Mesenchymal stem cell (in vitro differentiated cells and primary cell): ENCODE measurements at regions not wholly inside any gene's neighbourhood (a gene's known extent, or its start where the extent isn't known, plus 50 kb on each side); places are given as distances from the start of the nearest gene placed in this dataset.

Experiments
- DNase-seq: peaks from one replicate; pipeline ENCODE4 v3.0.0-alpha.2; 2013
- H2AFZ ChIP-seq: one replicate; pipeline ENCODE4 v1.6.1; 2013; ENCODE audit warnings: low read depth, mild to moderate bottlenecking, control low read depth, inconsistent platforms, low read length, moderate library complexity
- H2AK5ac ChIP-seq: 2 replicates; pipeline ENCODE4 v1.6.1; 2013; ENCODE audit warnings: low read length, moderate library complexity, mild to moderate bottlenecking, inconsistent platforms; ENCODE audit not compliant: severe bottlenecking
- H2BK120ac ChIP-seq: one replicate; pipeline ENCODE4 v1.6.1; 2013; ENCODE audit warnings: low read depth, mild to moderate bottlenecking, inconsistent platforms, low read length, moderate library complexity
- H2BK12ac ChIP-seq, 2 experiments: one replicate each; pipeline ENCODE4 v1.6.1; 2013; ENCODE audit warnings: inconsistent platforms in 2 of 2, low read length in 2 of 2, mild to moderate bottlenecking in 2 of 2, moderate library complexity in 2 of 2, control low read depth in 1 of 2
- H2BK15ac ChIP-seq: one replicate; pipeline ENCODE4 v1.6.1; 2013; ENCODE audit warnings: mild to moderate bottlenecking, low read depth, inconsistent platforms; ENCODE audit not compliant: poor library complexity, severe bottlenecking
- H2BK5ac ChIP-seq: 2 replicates; pipeline ENCODE4 v1.6.1; 2013; ENCODE audit warnings: low read depth, mild to moderate bottlenecking, low read length, control low read depth, inconsistent platforms; ENCODE audit not compliant: poor library complexity, severe bottlenecking
- H3K14ac ChIP-seq, 2 experiments: one replicate each; pipeline ENCODE4 v1.6.1; 2013; ENCODE audit warnings: inconsistent platforms in 2 of 2, low read length in 2 of 2, control low read depth in 1 of 2, mild to moderate bottlenecking in 1 of 2, moderate library complexity in 1 of 2
- H3K18ac ChIP-seq, 2 experiments: one replicate each; pipeline ENCODE4 v1.6.1; 2013; ENCODE audit warnings: inconsistent platforms in 2 of 2, low read length in 2 of 2, control low read depth in 1 of 2, low read depth in 1 of 2, mild to moderate bottlenecking in 1 of 2
- H3K23ac ChIP-seq, 2 experiments: one replicate each; pipeline ENCODE4 v1.6.1; 2013; ENCODE audit warnings: inconsistent platforms in 2 of 2, low read length in 2 of 2, mild to moderate bottlenecking in 2 of 2, moderate library complexity in 2 of 2, control low read depth in 1 of 2
- H3K27ac ChIP-seq: 2 replicates; pipeline ENCODE4 v1.5.1; 2013; ENCODE audit warnings: mild to moderate bottlenecking, moderate library complexity, low read length, control low read depth, inconsistent platforms; ENCODE audit not compliant: poor library complexity, severe bottlenecking
- H3K27me3 ChIP-seq, 2 experiments: 2 replicates each; pipeline versions ENCODE4 v1.6.1 to v1.7.0; 2013; ENCODE audit warnings: low read length in 2 of 2, mild to moderate bottlenecking in 2 of 2, moderate library complexity in 2 of 2, control low read depth in 1 of 2, inconsistent platforms in 1 of 2; ENCODE audit not compliant: control insufficient read depth in 1 of 2, insufficient read depth in 1 of 2
- H3K36me3 ChIP-seq, 2 experiments: 2 replicates each; pipeline versions ENCODE4 v1.6.1 to v1.7.0; 2013; ENCODE audit warnings: low read length in 2 of 2, control low read depth in 1 of 2, inconsistent platforms in 1 of 2, low read depth in 1 of 2, mild to moderate bottlenecking in 1 of 2; ENCODE audit not compliant: insufficient read depth in 2 of 2, control insufficient read depth in 1 of 2
- H3K4ac ChIP-seq, 2 experiments: one replicate each; pipeline ENCODE4 v1.6.1; 2013; ENCODE audit warnings: inconsistent platforms in 2 of 2, low read length in 2 of 2, mild to moderate bottlenecking in 2 of 2, moderate library complexity in 2 of 2, control low read depth in 1 of 2, low read depth in 1 of 2
- H3K4me1 ChIP-seq: 2 replicates; pipeline ENCODE4 v1.6.1; 2013; ENCODE audit warnings: low read depth, low read length, control low read depth; ENCODE audit not compliant: control insufficient read depth, insufficient read depth
- H3K4me2 ChIP-seq: 2 replicates; pipeline ENCODE4 v1.6.1; 2013; ENCODE audit warnings: low read length, mild to moderate bottlenecking, inconsistent platforms; ENCODE audit not compliant: poor library complexity, severe bottlenecking
- H3K4me3 ChIP-seq, 2 experiments: 2 replicates each; pipeline versions ENCODE4 v1.5.1 to v1.7.0; 2013; ENCODE audit warnings: low read length in 2 of 2, mild to moderate bottlenecking in 2 of 2, control low read depth in 1 of 2, low read depth in 1 of 2; ENCODE audit not compliant: insufficient read depth in 1 of 2
- H3K79me1 ChIP-seq: replicated peaks from 2 replicates; pipeline ENCODE4 v1.6.1; 2013; ENCODE audit warnings: mild to moderate bottlenecking, control low read depth, low read length, inconsistent platforms; ENCODE audit not compliant: poor library complexity, severe bottlenecking
- H3K9ac ChIP-seq: 2 replicates; pipeline ENCODE4 v1.7.0; 2013; ENCODE audit warnings: mild to moderate bottlenecking, low read length, moderate library complexity
- H3K9me3 ChIP-seq: 2 replicates; pipeline ENCODE4 v1.7.0; 2013; ENCODE audit warnings: mild to moderate bottlenecking, low read length; ENCODE audit not compliant: control insufficient read depth
- H4K8ac ChIP-seq: one replicate; pipeline ENCODE4 v1.6.1; 2013; ENCODE audit warnings: inconsistent platforms, mild to moderate bottlenecking, low read length, moderate library complexity
- H4K91ac ChIP-seq: one replicate; pipeline ENCODE4 v1.6.1; 2013; ENCODE audit warnings: mild to moderate bottlenecking, low read length, inconsistent platforms
- WGBS: methylation state at CpG from one replicate; pipeline ENCODE4 v1.1.7; 2013; ENCODE audit warnings: mixed read lengths; 5-methylcytosine and 5-hydroxymethylcytosine counted together

DNA sequence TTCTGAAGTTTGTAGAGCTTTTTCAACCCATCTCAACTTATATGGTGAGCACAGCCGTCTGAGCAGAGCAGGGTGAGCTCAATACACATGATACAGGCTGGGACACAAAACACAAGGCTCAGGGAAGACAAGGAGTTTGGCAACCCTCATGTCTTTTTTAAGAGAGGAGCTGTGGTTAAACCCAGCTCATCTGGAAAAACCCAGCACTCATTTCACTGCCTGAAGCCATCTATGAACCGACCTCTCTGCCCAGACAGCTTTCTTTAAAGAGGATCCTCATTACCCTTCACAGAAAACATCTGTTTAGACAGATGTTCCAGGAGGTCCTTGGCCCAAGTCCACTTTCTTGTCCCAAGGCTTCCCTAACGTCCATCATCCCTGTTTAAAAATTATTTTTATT lies 170.0 kb upstream of the TSHZ3 start:
- Histone ChIP-seq H3K9me3 (peaks cover 9% of the 10 kb centered on the region), H2AFZ (no peak overlapping the region), H3K4me2 (no peak overlapping the region), H2BK5ac (no peak overlapping the region), H3K4ac (peak overlapping the region; percentile 35 to 44), H4K8ac (peak overlapping the region; percentile 23), H2BK15ac (no peak overlapping the region), H2BK12ac (no peak overlapping the region), H2AK5ac (no peak overlapping the region), H3K4me1 (no peaks in the 10 kb centered on the region), H3K4me3 (no peak overlapping the region), H3K36me3 (no peaks in the 10 kb centered on the region), H3K27me3 (peaks cover 0 to 17% of the 10 kb centered on the region in 2 experiments), H4K91ac (no peak overlapping the region), H3K23ac (no peak overlapping the region), H3K9ac (no peak overlapping the region), H3K18ac (no peak overlapping the region), H3K27ac (no peak overlapping the region), H2BK120ac (no peak overlapping the region), H3K79me1 (no peaks in the 10 kb centered on the region), H3K14ac (no peak overlapping the region)
- WGBS: 46% methylated on average over 2 of the region's 3 CpGs
- peak; percentile 59 for DNase-seq

DNA sequence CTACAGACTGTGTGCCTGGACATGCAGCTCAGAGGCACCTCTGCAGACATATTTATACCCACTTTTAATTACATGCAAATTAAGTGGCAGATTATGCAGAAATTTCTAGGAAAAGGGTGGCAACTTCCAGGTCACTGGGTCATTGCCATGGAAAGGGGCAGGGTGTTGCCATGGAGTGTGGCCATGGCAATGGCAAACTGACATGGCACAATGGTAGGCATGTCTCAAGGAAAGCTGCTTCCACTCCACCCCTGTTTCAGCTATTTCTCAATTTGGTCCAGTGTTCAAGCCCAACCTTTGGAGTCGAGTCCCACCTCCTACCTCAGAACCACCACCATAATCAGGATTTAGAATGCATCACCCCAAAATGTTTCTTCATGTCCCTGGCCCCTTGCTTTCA lies 170.7 kb upstream of the TSHZ3 start:
- Histone ChIP-seq H4K91ac (no peak overlapping the region), H3K4me1 (no peaks in the 10 kb centered on the region), H3K14ac (no peak overlapping the region), H2BK5ac (no peak overlapping the region), H3K23ac (no peak overlapping the region), H2BK120ac (no peak overlapping the region), H3K4me3 (no peak overlapping the region), H4K8ac (no peak overlapping the region), H3K18ac (no peak overlapping the region), H2BK12ac (no peak overlapping the region), H3K79me1 (no peaks in the 10 kb centered on the region), H3K27me3 (peaks cover 0 to 13% of the 10 kb centered on the region in 2 experiments), H3K36me3 (no peaks in the 10 kb centered on the region), H3K27ac (no peak overlapping the region), H3K4ac (no peak overlapping the region), H3K9me3 (peaks cover 13% of the 10 kb centered on the region), H2BK15ac (no peak overlapping the region), H2AK5ac (no peak overlapping the region), H2AFZ (no peak overlapping the region), H3K4me2 (no peak overlapping the region), H3K9ac (no peak overlapping the region)
- 94% methylated on average over 1 of the region's 1 CpG for WGBS
- DNase-seq: no peak

GRCh38 chr19:31520633-31521032 lies 171.4 kb upstream of the TSHZ3 start:
- Histone ChIP-seq H3K27me3 (peaks cover 0 to 13% of the 10 kb centered on the region in 2 experiments), H3K4ac (no peak overlapping the region), H3K79me1 (no peaks in the 10 kb centered on the region), H3K18ac (no peak overlapping the region), H2BK12ac (no peak overlapping the region), H3K23ac (no peak overlapping the region), H2BK5ac (no peak overlapping the region), H4K8ac (no peak overlapping the region), H3K14ac (no peak overlapping the region), H4K91ac (no peak overlapping the region), H3K36me3 (no peaks in the 10 kb centered on the region), H2BK120ac (no peak overlapping the region), H2BK15ac (no peak overlapping the region), H3K4me3 (no peak overlapping the region), H3K27ac (no peak overlapping the region), H2AK5ac (no peak overlapping the region), H3K4me1 (no peaks in the 10 kb centered on the region), H3K9ac (no peak overlapping the region), H3K4me2 (no peak overlapping the region), H3K9me3 (peaks cover 17% of the 10 kb centered on the region), H2AFZ (no peak overlapping the region)
- no peak for DNase-seq

- Histone ChIP-seq H2BK12ac (no peak overlapping the region), H3K18ac (no peak overlapping the region), H2AK5ac (no peak overlapping the region), H3K9ac (no peak overlapping the region), H3K27me3 (no peaks in the 10 kb centered on the region), H4K91ac (no peak overlapping the region), H3K4me1 (no peaks in the 10 kb centered on the region), H3K14ac (no peak overlapping the region), H2BK120ac (no peak overlapping the region), H3K4ac (no peak overlapping the region), H3K27ac (no peak overlapping the region), H3K4me3 (no peak overlapping the region), H2BK5ac (no peak overlapping the region), H3K4me2 (no peak overlapping the region), H2BK15ac (no peak overlapping the region), H3K36me3 (no peaks in the 10 kb centered on the region), H3K9me3 (peaks cover 26% of the 10 kb centered on the region), H4K8ac (no peak overlapping the region), H3K23ac (no peak overlapping the region), H2AFZ (no peak overlapping the region), H3K79me1 (no peaks in the 10 kb centered on the region)
- DNase-seq: no peak
- WGBS: no CpG with 5 or more reads among the region's 4 CpGs
Measured at GRCh38 chr19:31525610-31526147, 176.4 kb upstream of the TSHZ3 start.
